ENCODE measurements at regions not wholly inside any gene's neighbourhood (a gene's known extent, or its start where the extent isn't known, plus 50 kb on each side); places are given as distances from the start of the nearest gene placed in this dataset.

GRCh38 chr3:101941318-101942040 lies 92.2 kb downstream of the NFKBIZ start:
- TF ChIP-seq CTCF (IDR thresholded peaks at IDR 0.05; ENCODE audit: low read length), result no peak
- TF ChIP-seq EZH2 (optimal IDR thresholded peaks at IDR 0.05; ENCODE audit: low read depth, low read length), result no peak
- TF ChIP-seq EZH2phosphoT487 (IDR thresholded peaks at IDR 0.05; ENCODE audit: low read length), result no peak

Measured in MM.1S (cell line).